ENCODE measurements at regions not wholly inside any gene's neighbourhood (a gene's known extent, or its start where the extent isn't known, plus 50 kb on each side); places are given as distances from the start of the nearest gene placed in this dataset.

DNA sequence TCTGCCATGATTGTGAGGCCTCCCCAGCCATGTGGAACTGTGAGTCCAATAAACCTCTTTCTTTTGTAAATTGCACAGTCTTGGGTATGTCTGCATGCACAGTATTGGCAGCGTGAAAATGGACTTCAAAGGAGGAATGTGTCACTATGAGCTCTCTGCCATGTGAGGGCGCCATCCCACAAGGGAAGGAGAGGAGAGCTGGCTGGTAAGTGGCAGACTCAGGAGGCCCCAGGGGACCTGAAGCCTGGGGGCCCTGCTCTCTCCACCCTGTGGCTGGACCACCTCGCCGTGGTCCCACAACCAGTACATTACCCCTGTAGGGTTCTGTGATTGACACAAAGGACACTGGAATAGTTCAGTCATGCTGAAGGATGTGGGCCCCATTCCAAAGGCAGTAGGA, 122.1 kb downstream of the RPIA start:
- TF ChIP-seq, protein P1, sequence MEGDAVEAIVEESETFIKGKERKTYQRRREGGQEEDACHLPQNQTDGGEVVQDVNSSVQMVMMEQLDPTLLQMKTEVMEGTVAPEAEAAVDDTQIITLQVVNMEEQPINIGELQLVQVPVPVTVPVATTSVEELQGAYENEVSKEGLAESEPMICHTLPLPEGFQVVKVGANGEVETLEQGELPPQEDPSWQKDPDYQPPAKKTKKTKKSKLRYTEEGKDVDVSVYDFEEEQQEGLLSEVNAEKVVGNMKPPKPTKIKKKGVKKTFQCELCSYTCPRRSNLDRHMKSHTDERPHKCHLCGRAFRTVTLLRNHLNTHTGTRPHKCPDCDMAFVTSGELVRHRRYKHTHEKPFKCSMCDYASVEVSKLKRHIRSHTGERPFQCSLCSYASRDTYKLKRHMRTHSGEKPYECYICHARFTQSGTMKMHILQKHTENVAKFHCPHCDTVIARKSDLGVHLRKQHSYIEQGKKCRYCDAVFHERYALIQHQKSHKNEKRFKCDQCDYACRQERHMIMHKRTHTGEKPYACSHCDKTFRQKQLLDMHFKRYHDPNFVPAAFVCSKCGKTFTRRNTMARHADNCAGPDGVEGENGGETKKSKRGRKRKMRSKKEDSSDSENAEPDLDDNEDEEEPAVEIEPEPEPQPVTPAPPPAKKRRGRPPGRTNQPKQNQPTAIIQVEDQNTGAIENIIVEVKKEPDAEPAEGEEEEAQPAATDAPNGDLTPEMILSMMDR (IDR thresholded peaks at IDR 0.05): no peak
- TF ChIP-seq POLR2A (IDR thresholded peaks at IDR 0.05): no peak
- H3K36me3 ChIP-seq (replicated peaks in 1 of 2): no peaks in the 10 kb centered on the region
- H3K4me3 ChIP-seq: no peak overlapping the region
- DNase-seq: no peak
- 81 to 91% (median 87%) methylated on average over 3 to 4 of the region's 4 CpGs for WGBS, 4 donors
- intact Hi-C loops (cut with DNase I): no loop called here
- H3K27ac ChIP-seq: no peak overlapping the region
- H3K27me3 ChIP-seq: no peaks in the 10 kb centered on the region
- no peaks in the 10 kb centered on the region for H3K9me3 ChIP-seq (replicated peaks in 1 of 3)
- no peaks in the 10 kb centered on the region for H3K4me1 ChIP-seq (replicated peaks in 1 of 2)

GRCh38 chr2:88815282-88815681, 123.8 kb downstream of the RPIA start:
- Histone ChIP-seq H3K36me3 (replicated peaks in 1 of 2) (no peaks in the 10 kb centered on the region), H3K4me1 (replicated peaks in 1 of 2) (no peaks in the 10 kb centered on the region), H3K27ac (no peak overlapping the region), H3K9me3 (replicated peaks in 1 of 3) (no peaks in the 10 kb centered on the region), H3K4me3 (no peak overlapping the region), H3K27me3 (no peaks in the 10 kb centered on the region)
- TF ChIP-seq, protein P1 (IDR thresholded peaks at IDR 0.05): no peak
- no peak for TF ChIP-seq POLR2A (IDR thresholded peaks at IDR 0.05)
- intact Hi-C loops (cut with DNase I): no loop called here
- no peak for DNase-seq

DNA sequence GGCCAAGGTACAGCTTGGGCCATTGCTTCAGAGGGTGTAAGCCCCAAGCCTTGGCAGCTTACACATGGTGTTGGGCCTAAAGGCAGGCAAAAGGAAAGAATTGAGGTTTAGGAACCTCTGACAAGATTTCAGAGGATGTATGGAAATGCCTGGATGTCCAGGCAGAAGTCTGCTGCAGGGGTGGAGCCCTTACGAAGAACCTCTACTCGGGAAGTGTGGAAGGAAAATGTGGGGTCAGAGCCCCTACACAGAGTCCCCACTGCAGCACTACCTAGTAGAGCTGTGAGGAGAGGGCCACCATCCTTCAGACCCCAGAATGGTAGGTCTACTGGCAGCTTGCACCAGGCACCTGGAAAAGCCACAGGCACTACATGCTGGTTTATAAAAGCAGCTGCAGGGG, 124.2 kb downstream of the RPIA start:
- no peak for DNase-seq
- no peak overlapping the region for H3K4me3 ChIP-seq
- no peaks in the 10 kb centered on the region for H3K9me3 ChIP-seq (replicated peaks in 1 of 3)
- H3K27ac ChIP-seq: no peak overlapping the region
- intact Hi-C loops (cut with DNase I): no loop called here
- H3K36me3 ChIP-seq (replicated peaks in 1 of 2): no peaks in the 10 kb centered on the region
- no peak for TF ChIP-seq POLR2A (IDR thresholded peaks at IDR 0.05)
- TF ChIP-seq, protein P1 (IDR thresholded peaks at IDR 0.05): no peak
- H3K27me3 ChIP-seq: no peaks in the 10 kb centered on the region
- H3K4me1 ChIP-seq (replicated peaks in 1 of 2): no peaks in the 10 kb centered on the region
- WGBS, 4 donors: 84 to 100% (median 91%) methylated on average over 1 to 2 of the region's 2 CpGs

GRCh38 chr2:88818381-88818780, 126.9 kb downstream of the RPIA start:
- no peak for DNase-seq
- TF ChIP-seq POLR2A (IDR thresholded peaks at IDR 0.05): no peak
- TF ChIP-seq, protein P1 (IDR thresholded peaks at IDR 0.05): no peak
- 38 to 79% (median 57%) methylated on average over 1 of the region's 1 CpG for WGBS, 4 donors
- no peaks in the 10 kb centered on the region for H3K4me1 ChIP-seq (replicated peaks in 1 of 2)
- no peaks in the 10 kb centered on the region for H3K9me3 ChIP-seq (replicated peaks in 1 of 3)
- no peak overlapping the region for H3K4me3 ChIP-seq
- intact Hi-C loops (cut with DNase I): no loop called here
- no peaks in the 10 kb centered on the region for H3K36me3 ChIP-seq (replicated peaks in 1 of 2)
- H3K27me3 ChIP-seq: no peaks in the 10 kb centered on the region
- no peak overlapping the region for H3K27ac ChIP-seq
